AG08396 (cell line): ENCODE measurements at regions not wholly inside any gene's neighbourhood (a gene's known extent, or its start where the extent isn't known, plus 50 kb on each side); places are given as distances from the start of the nearest gene placed in this dataset.
"Not testable (repeated sequence)": the region's sequence is repeated elsewhere in the genome, so short reads cannot be mapped to it uniquely, and the experiment has no call there.

Source experiments
- DNase-seq: peaks from one replicate; pipeline ENCODE4 v3.0.0; 2012; ENCODE audit warnings: low spot score, mixed read lengths

DNA sequence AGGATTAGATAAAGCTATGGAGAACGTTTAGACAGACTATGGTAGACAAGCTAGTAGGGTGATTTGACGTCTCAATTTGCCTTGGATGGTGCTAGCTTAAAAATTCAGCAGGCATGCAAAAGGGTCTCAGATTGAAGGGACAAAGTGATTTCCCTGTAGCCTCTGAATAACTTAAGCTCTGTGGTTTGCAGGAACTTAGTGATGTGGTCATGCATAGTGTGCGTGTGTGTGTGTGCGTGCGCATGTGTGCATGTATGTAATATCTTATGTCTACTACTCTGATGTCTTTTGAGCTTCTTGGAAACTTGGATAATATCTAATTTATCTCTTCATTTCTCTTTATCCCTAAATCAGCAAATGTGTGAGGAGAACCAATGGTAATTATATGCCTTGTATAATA, 183.6 kb upstream of the TNC start:
- no peak for DNase-seq

DNA sequence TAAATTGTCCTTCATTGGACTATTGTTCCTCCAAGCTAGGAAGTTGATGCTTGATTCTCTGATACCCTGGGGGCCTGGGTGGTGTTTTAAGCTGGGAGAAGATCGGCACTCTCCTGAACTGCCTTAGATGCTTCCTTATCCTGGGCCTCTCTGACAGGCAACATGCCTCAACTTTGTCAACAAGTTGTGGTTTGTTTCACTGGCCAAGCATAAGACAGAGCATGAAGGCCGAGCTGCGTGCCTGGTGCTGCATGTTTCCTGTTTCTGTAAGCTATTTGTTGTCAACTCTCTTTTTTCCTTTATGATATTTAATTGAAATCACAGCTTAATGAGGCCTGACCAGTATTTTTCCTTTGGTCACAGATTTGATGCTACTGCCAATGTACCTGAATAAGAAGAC, 187.6 kb upstream of the TNC start:
- DNase-seq, result no peak

DNA sequence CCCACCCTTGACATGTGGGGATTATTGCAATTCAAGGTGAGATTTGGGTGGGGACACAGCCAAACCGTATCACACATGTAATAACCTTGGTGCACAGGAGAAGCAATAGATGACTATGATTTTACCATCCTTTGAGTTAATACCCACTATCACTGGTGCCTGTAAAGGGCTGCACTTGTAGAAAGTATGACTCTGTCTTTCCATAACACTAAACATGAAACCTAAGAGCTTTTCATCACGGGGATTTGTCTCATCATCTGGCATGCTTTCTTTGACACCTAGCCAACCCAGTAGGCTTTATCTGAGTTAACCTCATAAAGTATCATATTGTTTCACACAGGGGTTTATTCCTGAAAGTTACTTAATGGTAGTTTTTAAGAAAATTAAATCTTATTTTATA, 188.9 kb upstream of the TNC start:
- DNase-seq, result no peak

DNA sequence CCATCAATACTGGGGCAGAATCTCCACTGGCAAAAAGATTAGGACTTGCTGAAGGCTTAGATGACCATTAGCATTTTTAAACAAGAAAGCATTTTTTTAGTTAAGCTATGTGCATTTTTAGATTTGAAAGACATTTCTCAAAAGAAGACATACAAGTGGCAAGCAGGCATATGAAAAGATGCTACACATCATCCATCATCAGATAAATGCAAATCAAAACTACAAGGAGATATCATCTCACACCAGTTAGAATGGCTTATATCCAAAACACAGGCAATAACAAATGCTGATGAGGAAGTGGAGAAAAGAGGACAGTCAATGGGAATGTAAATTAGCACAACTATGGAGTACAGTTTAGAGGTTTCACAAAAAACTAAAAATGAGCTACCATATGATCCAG, 195.6 kb upstream of the TNC start:
- no peak for DNase-seq

DNA sequence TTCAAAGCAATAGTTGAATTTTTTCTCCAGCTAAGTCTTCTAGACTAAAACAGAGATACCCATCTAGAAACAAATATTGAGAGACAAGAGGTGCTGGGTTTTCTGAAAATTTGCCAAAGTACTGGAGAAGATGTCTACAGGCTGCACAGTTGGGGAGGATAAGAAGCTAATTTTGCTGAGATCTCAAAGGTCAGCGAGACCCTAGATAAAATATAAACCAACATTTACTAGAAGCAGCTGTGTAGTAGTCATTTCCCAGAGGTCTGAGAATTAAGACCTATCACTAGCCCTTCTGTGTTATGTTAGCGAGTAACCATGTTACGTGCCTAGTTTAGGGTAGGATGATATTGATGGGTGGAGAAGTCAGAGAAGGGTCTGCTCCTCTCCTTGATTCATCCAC, 208.5 kb upstream of the TNC start:
- DNase-seq, result no peak

DNA sequence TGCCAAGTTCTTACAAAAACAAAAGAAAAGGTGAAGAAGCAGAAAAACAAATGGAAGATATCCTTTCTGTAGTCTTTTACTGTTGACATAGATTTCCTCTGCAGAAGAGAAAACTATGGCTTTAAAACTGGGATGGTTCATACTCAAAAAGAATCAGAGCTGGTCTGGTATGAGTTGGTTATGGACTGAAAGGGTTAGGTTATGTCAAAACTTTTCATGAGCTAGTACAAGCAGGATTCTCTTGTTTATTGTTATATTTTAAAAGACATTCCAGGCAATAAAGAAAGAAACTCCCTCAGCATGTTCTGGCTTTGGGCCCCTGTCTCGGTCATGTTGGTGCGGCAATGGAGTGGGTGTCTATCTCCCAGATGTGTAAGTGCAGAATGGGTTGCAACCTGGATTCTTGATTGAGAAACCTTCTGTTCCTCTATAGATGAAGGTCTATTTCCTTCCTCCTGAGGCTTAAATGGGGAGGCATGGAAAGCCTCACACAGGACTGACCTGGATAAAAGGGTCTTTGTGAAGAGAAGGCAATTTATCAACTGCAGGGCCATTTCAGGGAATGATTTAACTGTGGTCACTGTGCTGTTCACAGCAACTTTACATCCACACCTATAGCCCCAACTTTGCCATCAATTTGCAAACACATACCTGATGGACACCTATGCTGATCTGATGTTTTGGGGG, 209.6 kb upstream of the TNC start:
- DNase-seq, result no peak

DNA sequence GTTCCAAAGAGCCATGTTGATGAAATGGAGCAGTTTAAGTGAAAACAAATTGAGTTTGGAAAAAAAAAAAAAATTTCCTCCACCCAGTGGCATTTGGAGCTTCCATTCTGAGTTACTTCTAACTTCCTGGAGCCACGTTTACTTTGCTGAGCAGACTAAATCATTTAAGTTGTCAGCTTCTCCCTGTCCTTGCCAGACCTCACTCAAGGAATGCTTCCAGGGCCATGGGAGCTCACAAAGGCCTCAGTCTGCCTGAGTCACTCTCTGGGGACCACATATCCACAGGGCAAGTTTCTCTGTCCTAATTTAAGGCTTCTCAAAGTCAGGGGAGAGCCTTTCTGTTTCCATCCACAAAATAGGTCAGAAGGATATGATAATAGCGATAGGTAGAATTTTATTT, 210.3 kb upstream of the TNC start:
- DNase-seq, result peak; percentile 40

DNA sequence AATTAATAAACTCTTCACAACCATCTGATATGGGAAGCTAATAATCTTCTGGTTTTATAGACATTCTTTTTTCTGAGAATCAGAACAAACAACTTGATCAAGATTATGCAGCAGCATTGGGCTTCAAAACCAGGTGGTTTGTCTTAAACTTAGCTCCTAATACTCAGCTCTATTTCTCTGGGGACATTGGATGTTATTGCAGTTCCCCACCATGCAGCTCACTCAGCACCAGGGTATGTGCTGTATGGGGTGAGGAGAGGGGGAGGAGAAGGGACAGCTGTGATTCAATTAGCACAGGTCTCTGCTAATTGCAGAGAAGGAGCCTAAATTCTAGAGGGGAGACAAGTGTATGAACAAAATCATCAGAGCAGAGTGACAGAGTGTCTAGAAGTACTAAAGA, 210.7 kb upstream of the TNC start:
- no peak for DNase-seq

DNA sequence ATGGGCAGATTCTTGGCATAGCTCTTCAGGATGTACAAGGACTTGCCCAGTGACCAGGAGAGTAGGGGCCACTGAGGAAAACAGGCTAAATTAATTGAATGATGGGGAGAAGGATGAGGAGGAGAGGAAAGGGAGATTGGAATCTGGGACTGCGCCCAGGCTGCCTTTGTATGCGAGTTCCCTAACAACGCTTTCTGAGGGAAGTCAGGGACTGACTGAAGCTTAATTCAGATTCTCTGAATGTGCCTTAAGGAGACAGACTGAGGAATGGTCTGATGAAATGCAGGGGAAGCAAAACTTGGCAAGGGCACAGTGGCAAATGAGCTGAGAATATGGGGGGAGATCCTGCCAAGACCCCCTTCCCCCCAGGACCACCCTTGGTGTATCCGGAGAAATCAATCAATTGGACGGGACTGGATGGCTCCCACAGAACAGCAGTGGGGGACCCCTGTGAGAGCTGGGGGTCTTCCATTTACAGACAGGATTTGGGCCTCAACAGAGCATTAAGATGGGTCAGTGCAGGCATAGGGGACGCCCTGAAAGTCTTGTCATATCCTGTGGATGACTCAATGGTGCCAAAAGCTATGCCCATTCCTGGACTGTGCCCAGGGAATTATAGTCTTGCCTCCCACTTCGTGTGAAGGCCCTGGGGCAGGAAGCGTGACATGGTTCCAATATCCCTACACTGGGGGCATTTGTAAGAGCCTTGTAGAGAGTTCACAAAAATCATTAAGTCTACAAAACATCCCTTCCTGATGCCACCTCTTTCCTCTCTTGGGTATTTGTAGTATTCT, 215.5 kb upstream of the TNC start:
- DNase-seq, result no peak

DNA sequence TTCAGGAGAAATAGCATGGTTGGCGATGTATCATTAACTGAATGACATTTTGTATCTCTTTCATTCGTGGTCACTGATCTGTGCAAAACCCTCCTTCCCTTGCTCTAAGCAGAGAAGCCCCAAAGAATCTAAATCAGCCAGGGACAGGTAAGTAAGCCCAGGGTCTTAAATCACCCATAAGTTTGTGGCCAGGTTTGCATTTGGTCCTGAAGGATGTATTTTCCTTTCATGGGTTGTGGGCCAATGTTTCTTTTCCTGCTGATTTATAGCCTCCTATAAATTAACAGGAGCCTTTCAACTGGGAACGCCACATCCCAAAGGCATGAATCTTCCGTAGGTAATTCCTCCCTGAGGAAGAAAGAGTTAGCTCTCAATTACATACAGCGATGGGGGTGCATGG, 217.5 kb upstream of the TNC start:
- no peak for DNase-seq

DNA sequence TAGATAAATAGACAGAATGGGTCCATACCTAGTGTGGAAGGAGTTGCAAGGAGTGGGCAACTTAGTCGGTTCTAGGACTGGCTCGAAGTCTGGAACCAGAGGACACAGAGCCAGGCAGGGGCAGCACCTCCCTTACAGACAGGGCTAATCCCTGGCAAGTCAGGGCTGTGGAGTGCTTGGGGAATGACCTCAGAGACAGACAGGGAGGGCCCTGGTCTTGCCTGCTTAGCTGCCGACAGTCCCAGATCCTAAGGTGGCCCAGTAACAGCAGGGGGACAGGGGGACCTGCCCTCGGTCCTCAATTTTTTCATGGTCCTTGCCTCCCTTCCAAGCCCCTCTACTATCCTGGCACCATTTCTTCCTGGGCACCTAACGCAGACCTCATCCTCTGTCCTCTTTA, 222.4 kb upstream of the TNC start:
- DNase-seq, result no peak

DNA sequence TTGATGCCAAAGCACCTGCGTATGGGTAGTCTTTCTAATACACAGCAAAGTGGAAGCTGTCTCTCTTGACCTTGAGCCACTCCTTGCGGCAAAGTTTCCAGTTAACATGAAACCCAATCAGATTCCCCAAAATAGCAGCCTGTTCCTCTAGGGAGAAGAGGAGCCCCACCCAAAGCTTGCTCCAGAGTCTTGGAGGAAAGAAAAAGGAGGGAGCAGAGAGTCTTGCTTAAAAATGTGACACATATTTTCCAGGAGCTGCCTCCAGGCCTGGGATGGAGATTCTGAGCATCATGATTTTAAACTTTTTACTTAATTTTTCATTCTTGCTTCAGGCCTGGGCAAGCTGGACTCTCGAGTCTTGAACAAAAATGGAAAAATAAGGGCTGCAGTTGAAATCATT, 223.5 kb upstream of the TNC start:
- no peak for DNase-seq

DNA sequence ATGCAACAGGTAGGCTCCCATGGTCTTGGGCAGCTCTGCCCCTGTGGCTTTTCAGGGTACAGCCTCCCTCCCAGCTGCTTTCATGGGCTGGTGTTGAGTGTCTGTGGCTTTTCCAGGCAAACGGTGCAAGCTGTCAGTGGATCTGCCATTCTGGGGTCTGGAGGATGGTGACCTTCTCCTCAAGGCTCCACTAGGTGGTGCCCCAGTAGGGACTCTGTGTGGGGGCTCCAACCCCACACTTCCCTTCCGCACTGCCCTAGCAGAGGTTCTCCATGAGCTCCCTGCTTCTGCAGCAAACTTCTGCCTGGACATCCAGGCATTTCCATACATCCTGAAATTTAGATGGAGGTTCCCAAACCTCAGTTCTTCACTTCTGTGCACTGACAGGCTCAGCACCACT, 229.8 kb upstream of the TNC start:
- DNase-seq, result not testable (repeated sequence)

DNA sequence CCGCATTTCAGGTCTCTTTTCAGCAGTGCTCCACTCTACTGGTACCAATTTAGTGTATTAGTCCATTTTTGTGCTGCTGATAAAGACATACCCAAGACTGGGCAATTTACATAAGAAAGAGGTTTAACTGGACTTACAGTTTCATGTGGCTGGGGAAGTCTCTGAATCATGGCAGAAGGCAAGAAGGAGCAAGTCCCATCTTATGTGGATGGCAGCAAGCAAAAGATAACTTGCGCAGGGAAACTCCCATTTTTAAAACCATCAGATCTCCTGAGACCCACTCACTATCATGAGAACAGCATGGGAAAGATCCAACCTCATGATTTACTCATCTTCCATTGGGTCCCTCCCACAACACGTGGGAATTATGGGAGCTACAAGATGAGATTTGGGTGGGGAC, 231.0 kb upstream of the TNC start:
- not testable (repeated sequence) for DNase-seq

DNA sequence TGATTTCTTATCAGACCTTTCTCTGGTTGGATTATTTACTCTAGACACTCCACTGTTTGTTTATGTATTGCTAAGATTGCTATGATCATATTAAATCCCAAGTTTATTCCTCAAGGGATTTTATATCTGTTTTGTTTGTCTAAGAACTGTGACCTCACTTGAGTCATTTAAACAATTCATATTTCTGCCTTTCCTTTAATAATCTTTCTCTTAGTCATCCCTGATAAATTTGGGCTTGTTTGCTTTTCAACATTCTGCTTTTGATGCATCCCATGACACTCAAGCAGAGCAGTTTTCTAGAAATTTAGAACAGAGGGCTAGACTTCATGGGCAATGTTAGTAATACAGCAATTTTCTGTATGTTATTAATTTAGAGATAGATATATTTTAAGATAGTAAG, 231.6 kb upstream of the TNC start:
- DNase-seq, result peak; percentile 18

DNA sequence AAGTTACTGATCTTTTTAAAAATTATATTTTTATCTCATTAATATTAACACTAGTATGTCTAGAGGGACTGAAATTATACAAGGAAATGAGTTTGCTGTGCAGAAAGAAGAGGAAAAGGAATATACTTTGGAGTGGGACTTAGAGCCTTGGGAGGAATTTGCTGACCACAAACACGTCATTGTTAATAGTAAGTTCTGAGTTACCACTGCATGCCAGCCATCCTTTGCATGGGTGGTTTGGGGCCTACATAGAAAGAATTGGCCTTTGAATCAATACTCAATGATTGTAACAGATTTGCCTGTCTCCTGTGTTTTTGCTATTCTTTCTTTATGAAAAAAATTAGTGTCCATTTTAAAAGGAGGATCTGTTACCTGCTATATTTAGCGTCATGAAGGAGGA, 232.6 kb upstream of the TNC start:
- DNase-seq, result peak; percentile 36

DNA sequence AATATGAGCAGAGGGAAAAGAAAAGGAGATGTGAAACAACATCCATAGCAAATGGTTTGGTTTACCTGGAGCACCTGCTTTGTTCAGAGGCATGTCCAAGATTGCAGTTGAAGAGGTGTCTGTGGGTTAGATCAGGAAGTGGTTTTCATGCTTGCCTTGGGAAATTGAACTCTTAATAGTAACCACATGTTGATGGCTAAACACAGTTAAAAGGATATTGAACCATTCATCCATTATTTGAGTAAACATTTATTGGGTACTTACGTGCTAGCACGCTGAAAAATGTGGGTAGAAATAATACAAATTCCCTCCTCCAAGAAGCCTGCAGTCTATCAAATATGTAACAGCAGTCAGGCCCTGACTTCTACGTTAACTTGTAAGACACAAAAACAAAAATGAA, 235.7 kb upstream of the TNC start:
- DNase-seq, result no peak

DNA sequence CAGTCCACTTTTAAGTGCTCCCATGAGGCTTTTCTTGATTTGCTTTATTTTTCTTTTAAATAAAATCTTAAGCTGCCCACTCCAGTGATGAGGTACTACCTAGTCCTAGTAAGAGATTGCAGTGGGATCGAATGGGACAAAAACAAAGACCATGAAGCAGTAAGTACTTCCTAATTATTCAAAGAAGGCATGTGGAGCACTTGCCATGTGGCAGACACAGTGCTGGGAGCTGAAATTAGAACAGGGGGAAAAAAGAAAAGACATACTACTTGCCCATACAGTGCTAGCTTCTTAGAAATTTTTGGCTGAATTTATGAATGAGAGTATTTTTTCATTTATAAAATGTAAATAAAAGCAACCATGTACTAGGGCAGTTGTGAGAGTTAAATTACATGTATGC, 239.9 kb upstream of the TNC start:
- DNase-seq, result no peak

DNA sequence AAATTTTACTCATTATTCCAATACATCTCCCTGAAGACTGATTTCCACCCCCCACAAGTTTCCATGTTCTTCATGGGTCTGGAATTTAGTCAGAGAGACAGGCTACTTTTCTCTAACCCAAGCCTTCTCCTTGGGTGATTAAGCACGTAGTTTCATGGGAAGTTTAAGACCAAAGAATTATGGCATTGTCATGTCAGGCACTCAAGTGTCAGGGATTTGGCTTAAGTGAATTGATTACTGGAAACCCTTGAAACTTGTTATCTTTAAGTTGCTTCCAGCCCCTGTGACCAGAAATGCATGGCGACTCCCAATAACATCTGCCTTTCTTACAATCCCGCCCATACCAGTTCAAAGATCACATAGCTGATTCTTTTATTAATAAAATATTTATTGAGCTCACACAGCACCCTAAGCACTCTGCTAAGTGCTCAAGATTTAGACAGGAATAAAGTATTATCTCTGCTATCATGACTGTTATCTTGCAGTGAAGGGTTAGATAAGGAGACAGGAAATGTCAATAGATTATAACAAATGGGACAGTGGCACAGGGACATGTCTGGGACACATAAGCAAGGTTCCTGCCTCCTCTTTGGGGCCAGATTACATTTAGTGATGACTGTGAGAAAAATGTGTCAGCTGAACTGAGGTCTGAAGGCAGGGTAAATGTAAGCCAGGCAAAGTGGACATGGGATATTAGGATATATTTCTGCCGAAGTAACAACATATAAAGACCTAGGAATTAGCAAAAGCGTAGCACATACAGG, 241.2 kb upstream of the TNC start:
- no peak for DNase-seq

DNA sequence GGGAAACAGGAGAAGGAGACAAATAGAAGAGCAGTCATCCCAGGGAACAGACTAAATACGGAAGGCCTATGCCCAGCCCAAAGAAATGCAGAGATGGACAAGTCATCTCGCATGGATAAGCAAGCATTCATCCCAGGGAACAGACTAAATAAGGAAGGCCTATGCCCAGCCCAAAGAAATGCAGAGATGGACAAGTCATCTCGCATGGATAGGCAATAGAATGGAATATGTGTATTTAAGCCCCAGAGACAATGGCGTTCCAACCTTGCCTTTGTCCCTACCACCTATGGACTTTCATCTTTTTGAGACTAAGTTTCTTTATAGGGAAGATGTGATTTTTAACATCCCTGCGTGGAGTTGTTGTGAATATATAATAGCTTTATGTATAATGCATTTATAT, 242.2 kb upstream of the TNC start:
- no peak for DNase-seq

DNA sequence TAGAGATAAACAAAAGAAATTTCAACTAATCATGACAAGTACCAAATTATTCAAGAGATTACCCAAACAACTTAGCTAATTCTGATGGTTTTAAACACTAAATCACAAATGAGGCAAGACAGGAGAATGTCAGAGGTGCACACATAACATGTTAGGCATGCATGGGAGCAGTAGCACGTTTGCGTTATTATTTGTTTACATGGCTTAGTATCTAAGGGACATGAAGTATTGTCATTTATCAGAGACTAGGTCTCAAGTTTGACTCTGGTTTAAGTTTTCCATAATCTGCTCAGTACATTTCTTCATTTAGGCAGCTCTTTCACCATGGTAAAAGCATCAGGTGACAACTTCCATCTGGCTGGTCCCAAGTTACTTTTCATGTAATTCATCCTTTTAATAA, 244.1 kb upstream of the TNC start:
- DNase-seq, result no peak

DNA sequence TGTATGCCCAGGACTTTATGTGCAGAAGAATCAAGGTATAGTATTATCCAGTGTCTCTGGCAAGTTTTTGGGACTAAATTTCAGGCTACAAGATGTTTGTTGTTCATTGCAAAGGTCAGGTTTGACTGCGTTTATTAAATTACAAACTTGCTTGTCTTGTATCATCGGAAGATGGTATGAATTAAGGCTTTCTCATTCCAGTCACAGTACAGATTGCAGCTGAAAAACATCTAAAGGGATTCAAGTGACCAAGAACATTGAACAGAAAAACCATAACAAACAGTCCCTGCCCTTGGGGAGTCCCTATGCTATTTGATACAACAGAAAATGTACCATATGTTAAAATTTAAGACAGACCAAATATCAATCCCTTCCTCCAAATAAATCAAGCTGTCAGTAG, 244.7 kb upstream of the TNC start:
- DNase-seq, result no peak

DNA sequence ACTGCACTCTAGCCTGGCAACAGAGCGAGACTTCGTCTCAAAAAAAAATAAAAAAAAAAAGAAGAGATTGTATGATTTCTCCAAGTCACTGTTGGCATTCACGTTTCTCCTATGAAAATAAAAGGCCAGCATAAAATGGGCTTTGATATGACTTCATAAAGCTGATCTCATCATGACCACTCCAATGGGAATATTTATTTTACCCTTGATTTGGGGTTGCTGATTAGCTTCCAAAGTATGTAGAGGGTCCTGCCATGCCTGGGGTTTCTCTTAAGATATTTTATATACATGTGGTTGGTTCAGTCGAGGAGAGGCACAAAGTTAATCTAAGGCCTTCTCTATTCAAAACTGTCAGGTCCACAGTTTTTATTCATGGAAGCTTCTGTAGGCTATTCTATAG, 247.0 kb upstream of the TNC start:
- DNase-seq, result no peak
